CD4-positive, alpha-beta T cell treated with Interleukin-6 for 4 hours (primary cell): ENCODE measurements at regions not wholly inside any gene's neighbourhood (a gene's known extent, or its start where the extent isn't known, plus 50 kb on each side); places are given as distances from the start of the nearest gene placed in this dataset.
"Not testable (repeated sequence)": the region's sequence is repeated elsewhere in the genome, so short reads cannot be mapped to it uniquely, and the experiment has no call there.

ENCODE experiments used
- DNase-seq: peaks from one replicate; pipeline ENCODE4 v3.0.0-alpha.2; 2020; ENCODE audit warnings: mixed read lengths

GRCh38 chr12:125312471-125312870 is 247.2 kb downstream of the AACS start:
- no peak for DNase-seq

GRCh38 chr12:125314051-125314755 is 249.0 kb downstream of the AACS start:
- no peak for DNase-seq

- no peak for DNase-seq
Measured at GRCh38 chr12:125315771-125316170, 250.5 kb downstream of the AACS start.

- DNase-seq, result no peak
Measured at GRCh38 chr12:125320177-125320576, 254.9 kb downstream of the AACS start.

- DNase-seq, result no peak
Measured at GRCh38 chr12:125324861-125325490, 259.7 kb downstream of the AACS start.

GRCh38 chr12:125329239-125330102 is 264.2 kb downstream of the AACS start:
- DNase-seq, result no peak

GRCh38 chr12:125330645-125331341 is 265.6 kb downstream of the AACS start:
- DNase-seq, result peak; percentile 7

- DNase-seq, result no peak
Measured at GRCh38 chr12:125331342-125332052, 266.3 kb downstream of the AACS start.

GRCh38 chr12:125332900-125333299 is 267.7 kb downstream of the AACS start:
- no peak for DNase-seq

- no peak for DNase-seq
Measured at GRCh38 chr12:125336246-125336645, 271.0 kb downstream of the AACS start.

- no peak for DNase-seq
Measured at GRCh38 chr12:125340791-125341190, 275.6 kb downstream of the AACS start.

GRCh38 chr12:125341422-125341821 is 276.2 kb downstream of the AACS start:
- no peak for DNase-seq

GRCh38 chr12:125343649-125344048 is 278.4 kb downstream of the AACS start:
- no peak for DNase-seq

GRCh38 chr12:125346362-125346761 is 281.1 kb downstream of the AACS start:
- DNase-seq, result no peak

- DNase-seq, result no peak
Measured at GRCh38 chr12:125351788-125352187, 286.6 kb downstream of the AACS start.

- DNase-seq, result not testable (repeated sequence)
Measured at GRCh38 chr12:125353002-125353401, 287.8 kb downstream of the AACS start.

- no peak for DNase-seq
Measured at GRCh38 chr12:125353871-125354270, 288.6 kb downstream of the AACS start.

GRCh38 chr12:125355614-125356013 is 290.4 kb downstream of the AACS start:
- DNase-seq, result no peak

- no peak for DNase-seq
Measured at GRCh38 chr12:125356111-125356510, 290.9 kb downstream of the AACS start.

- DNase-seq, result no peak
Measured at GRCh38 chr12:125357561-125357960, 292.3 kb downstream of the AACS start.

- no peak for DNase-seq
Measured at GRCh38 chr12:125360540-125360939, 295.3 kb downstream of the AACS start.

- no peak for DNase-seq
Measured at GRCh38 chr12:125371033-125371432, 305.8 kb downstream of the AACS start.
